SK-N-SH treated with all-trans-retinoic acid at 6 μM for 48 hours (cell line): ENCODE measurements at regions not wholly inside any gene's neighbourhood (a gene's known extent, or its start where the extent isn't known, plus 50 kb on each side); places are given as distances from the start of the nearest gene placed in this dataset.

ENCODE experiments used
- ARNTL ChIP-seq: fragments of 450-650 bp; formaldehyde crosslinking; IDR thresholded peaks from 2 replicates; pipeline ENCODE4 v1.5.0; 2020; ENCODE audit warnings: low read depth, mild to moderate bottlenecking, moderate library complexity, borderline replicate concordance
- CSDC2 ChIP-seq: fragments of 250-450 bp; sonication (Bioruptor Pico); IDR thresholded peaks from 2 replicates; pipeline ENCODE4 v1.5.0; 2020; ENCODE audit warnings: mild to moderate bottlenecking, moderate library complexity
- OSR1 ChIP-seq: fragments of 250-450 bp; sonication (Bioruptor Pico); IDR thresholded peaks from 2 replicates; pipeline ENCODE4 v1.8.0; 2022; ENCODE audit warnings: moderate library complexity, mild to moderate bottlenecking, inconsistent platforms
- POU6F1 ChIP-seq: fragments of 250-450 bp; sonication (Bioruptor Pico); IDR thresholded peaks from 2 replicates; pipeline ENCODE4 v1.8.0; 2021; ENCODE audit warnings: low read depth, mild to moderate bottlenecking, moderate library complexity, borderline replicate concordance
- ZFP30 ChIP-seq: fragments of 450-650 bp; formaldehyde crosslinking; IDR thresholded peaks from 2 replicates; pipeline ENCODE4 v1.5.0; 2022; ENCODE audit warnings: mild to moderate bottlenecking, moderate library complexity
- ZNF565 ChIP-seq: fragments of 450-650 bp; formaldehyde crosslinking; conservative IDR thresholded peaks from 2 replicates; pipeline ENCODE4 v1.5.0; 2020; ENCODE audit warnings: low read depth, mild to moderate bottlenecking, moderate library complexity
- TF ChIP-seq, protein P1 (sequence below): fragments of 250-450 bp; sonication (Bioruptor Pico); IDR thresholded peaks from 2 replicates; pipeline ENCODE4 v1.5.0; 2020; ENCODE audit warnings: mild to moderate bottlenecking, moderate library complexity

- TF ChIP-seq POU6F1 (CRISPR knock-in tag), result no peak
- TF ChIP-seq CSDC2 (CRISPR knock-in tag), result no peak
- TF ChIP-seq ZNF565, result no peak
- no peak for TF ChIP-seq ARNTL (CRISPR knock-in tag)
- TF ChIP-seq, protein P1, sequence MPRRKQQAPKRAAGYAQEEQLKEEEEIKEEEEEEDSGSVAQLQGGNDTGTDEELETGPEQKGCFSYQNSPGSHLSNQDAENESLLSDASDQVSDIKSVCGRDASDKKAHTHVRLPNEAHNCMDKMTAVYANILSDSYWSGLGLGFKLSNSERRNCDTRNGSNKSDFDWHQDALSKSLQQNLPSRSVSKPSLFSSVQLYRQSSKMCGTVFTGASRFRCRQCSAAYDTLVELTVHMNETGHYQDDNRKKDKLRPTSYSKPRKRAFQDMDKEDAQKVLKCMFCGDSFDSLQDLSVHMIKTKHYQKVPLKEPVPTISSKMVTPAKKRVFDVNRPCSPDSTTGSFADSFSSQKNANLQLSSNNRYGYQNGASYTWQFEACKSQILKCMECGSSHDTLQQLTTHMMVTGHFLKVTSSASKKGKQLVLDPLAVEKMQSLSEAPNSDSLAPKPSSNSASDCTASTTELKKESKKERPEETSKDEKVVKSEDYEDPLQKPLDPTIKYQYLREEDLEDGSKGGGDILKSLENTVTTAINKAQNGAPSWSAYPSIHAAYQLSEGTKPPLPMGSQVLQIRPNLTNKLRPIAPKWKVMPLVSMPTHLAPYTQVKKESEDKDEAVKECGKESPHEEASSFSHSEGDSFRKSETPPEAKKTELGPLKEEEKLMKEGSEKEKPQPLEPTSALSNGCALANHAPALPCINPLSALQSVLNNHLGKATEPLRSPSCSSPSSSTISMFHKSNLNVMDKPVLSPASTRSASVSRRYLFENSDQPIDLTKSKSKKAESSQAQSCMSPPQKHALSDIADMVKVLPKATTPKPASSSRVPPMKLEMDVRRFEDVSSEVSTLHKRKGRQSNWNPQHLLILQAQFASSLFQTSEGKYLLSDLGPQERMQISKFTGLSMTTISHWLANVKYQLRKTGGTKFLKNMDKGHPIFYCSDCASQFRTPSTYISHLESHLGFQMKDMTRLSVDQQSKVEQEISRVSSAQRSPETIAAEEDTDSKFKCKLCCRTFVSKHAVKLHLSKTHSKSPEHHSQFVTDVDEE, result no peak
- no peak for TF ChIP-seq ZFP30
- TF ChIP-seq OSR1 (CRISPR knock-in tag), result no peak
These were observed 1927.2 kb downstream of the TP53TG3F start for GRCh38 chr16:35386619-35387018.
